GM12891 (cell line): ENCODE measurements at regions not wholly inside any gene's neighbourhood (a gene's known extent, or its start where the extent isn't known, plus 50 kb on each side); places are given as distances from the start of the nearest gene placed in this dataset.
A peak's percentile ranks its signal among the peaks of the same experiment; 100 is the strongest.
"Not testable (repeated sequence)": the region's sequence is repeated elsewhere in the genome, so short reads cannot be mapped to it uniquely, and the experiment has no call there.

Experiments used
- DNase-seq: peaks from one replicate; pipeline ENCODE4 v3.0.0; 2011; ENCODE audit warnings: low spot score; ENCODE audit not compliant: insufficient read length
- FAIRE-seq: peaks from 2 replicates; lab custom pipeline; 2011; peaks lifted over from hg19 to GRCh38; lab: Jason Lieb, UNC
- PAX5 ChIP-seq: IDR thresholded peaks from 2 replicates; pipeline ENCODE4 v1.6.1; 2011; ENCODE audit warnings: low read length, moderate library complexity, mild to moderate bottlenecking; ENCODE audit not compliant: insufficient read depth, severe bottlenecking
- POLR2A ChIP-seq: IDR thresholded peaks from 2 replicates; pipeline ENCODE4 v1.6.1; 2011; ENCODE audit warnings: low read depth, low read length, control low read depth
- POLR2AphosphoS5 ChIP-seq: IDR thresholded peaks from 2 replicates; pipeline ENCODE4 v1.6.1; 2011; ENCODE audit warnings: low read depth, low read length, control low read depth
- POU2F2 ChIP-seq: IDR thresholded peaks from 2 replicates; pipeline ENCODE4 v1.6.1; 2011; ENCODE audit warnings: low read depth, mild to moderate bottlenecking, control low read depth, low read length, moderate library complexity
- SPI1 ChIP-seq: IDR thresholded peaks from 2 replicates; pipeline ENCODE4 v1.6.1; 2011; ENCODE audit warnings: low read depth, low read length, control low read depth
- TAF1 ChIP-seq: IDR thresholded peaks from 2 replicates; pipeline ENCODE4 v1.6.1; 2011; ENCODE audit warnings: low read depth, low read length, control low read depth

GRCh38 chr2:175282886-175283285, 101.4 kb upstream of the ATP5MC3 start:
- TF ChIP-seq POU2F2 (no peak), SPI1 (no peak), POLR2A (no peak), TAF1 (no peak), POLR2AphosphoS5 (no peak), PAX5 (no peak)
- DNase-seq (no peak), FAIRE-seq (no peak)

- DNase-seq: peak; percentile 15
- no peak for FAIRE-seq
- TF ChIP-seq POLR2A (no peak), TAF1 (no peak), PAX5 (no peak), SPI1 (no peak), POLR2AphosphoS5 (no peak), POU2F2 (no peak)
Measured at GRCh38 chr2:175282300-175282699, 100.8 kb upstream of the ATP5MC3 start.

GRCh38 chr2:175277772-175278171, 96.3 kb upstream of the ATP5MC3 start:
- TF ChIP-seq POU2F2: no peak
- no peak for TF ChIP-seq SPI1
- TF ChIP-seq POLR2A: no peak
- TF ChIP-seq PAX5: no peak
- TF ChIP-seq TAF1: no peak
- TF ChIP-seq POLR2AphosphoS5: no peak
- no peak for DNase-seq
- FAIRE-seq: no peak

- no peak for TF ChIP-seq PAX5
- TF ChIP-seq TAF1: no peak
- FAIRE-seq (no peak), DNase-seq (no peak)
Measured at GRCh38 chr2:175275539-175275938, 94.0 kb upstream of the ATP5MC3 start.

GRCh38 chr2:175259164-175259563, 77.7 kb upstream of the ATP5MC3 start:
- TF ChIP-seq POU2F2 (no peak), TAF1 (no peak), POLR2AphosphoS5 (no peak), SPI1 (no peak), POLR2A (no peak), PAX5 (no peak)
- DNase-seq: no peak
- no peak for FAIRE-seq

GRCh38 chr2:175256806-175257585, 75.5 kb upstream of the ATP5MC3 start:
- FAIRE-seq: no peak

GRCh38 chr2:175256391-175256790, 74.9 kb upstream of the ATP5MC3 start:
- FAIRE-seq, DNase-seq: not testable (repeated sequence)

More at GRCh38 chr2:175256806-175257585, 75.5 kb upstream of the ATP5MC3 start:
- no peak for TF ChIP-seq TAF1
- no peak for TF ChIP-seq PAX5
- TF ChIP-seq POLR2AphosphoS5: no peak
- TF ChIP-seq SPI1: no peak
- no peak for DNase-seq

- FAIRE-seq (no peak), DNase-seq (no peak)
- TF ChIP-seq SPI1: no peak
Measured at GRCh38 chr2:175253871-175254270, 72.4 kb upstream of the ATP5MC3 start.

- TF ChIP-seq SPI1 (no peak), POLR2AphosphoS5 (no peak), TAF1 (no peak), POU2F2 (no peak), PAX5 (no peak), POLR2A (no peak)
- DNase-seq (no peak), FAIRE-seq (no peak)
Measured at GRCh38 chr2:175251425-175252041, 70.0 kb upstream of the ATP5MC3 start.

GRCh38 chr2:175247159-175247558, 65.6 kb upstream of the ATP5MC3 start:
- TF ChIP-seq POLR2AphosphoS5 (no peak), PAX5 (no peak), TAF1 (no peak), SPI1 (no peak), POLR2A (no peak), POU2F2 (no peak)
- FAIRE-seq (no peak), DNase-seq (no peak)

GRCh38 chr2:175244697-175245096, 63.2 kb upstream of the ATP5MC3 start:
- DNase-seq (no peak), FAIRE-seq (no peak)
- TF ChIP-seq POLR2A (no peak), POLR2AphosphoS5 (no peak), TAF1 (no peak), POU2F2 (no peak), PAX5 (no peak), SPI1 (no peak)
